Posterior cingulate gyrus (tissue), 11 donors: ENCODE measurements at regions not wholly inside any gene's neighbourhood (a gene's known extent, or its start where the extent isn't known, plus 50 kb on each side); places are given as distances from the start of the nearest gene placed in this dataset.

Experiments used
- DNase-seq, 10 donors: peaks; one replicate each; pipeline versions ENCODE4 v3.0.0 to v3.0.0-alpha.2; 2020 to 2021; ENCODE audit warnings: mixed read lengths in 3 of 10
- intact Hi-C: fragments of 100-400 bp; cut with DNase I; formaldehyde crosslinking; loops from one replicate; pipeline ENCODE4 v1.15.1; 2023

DNA sequence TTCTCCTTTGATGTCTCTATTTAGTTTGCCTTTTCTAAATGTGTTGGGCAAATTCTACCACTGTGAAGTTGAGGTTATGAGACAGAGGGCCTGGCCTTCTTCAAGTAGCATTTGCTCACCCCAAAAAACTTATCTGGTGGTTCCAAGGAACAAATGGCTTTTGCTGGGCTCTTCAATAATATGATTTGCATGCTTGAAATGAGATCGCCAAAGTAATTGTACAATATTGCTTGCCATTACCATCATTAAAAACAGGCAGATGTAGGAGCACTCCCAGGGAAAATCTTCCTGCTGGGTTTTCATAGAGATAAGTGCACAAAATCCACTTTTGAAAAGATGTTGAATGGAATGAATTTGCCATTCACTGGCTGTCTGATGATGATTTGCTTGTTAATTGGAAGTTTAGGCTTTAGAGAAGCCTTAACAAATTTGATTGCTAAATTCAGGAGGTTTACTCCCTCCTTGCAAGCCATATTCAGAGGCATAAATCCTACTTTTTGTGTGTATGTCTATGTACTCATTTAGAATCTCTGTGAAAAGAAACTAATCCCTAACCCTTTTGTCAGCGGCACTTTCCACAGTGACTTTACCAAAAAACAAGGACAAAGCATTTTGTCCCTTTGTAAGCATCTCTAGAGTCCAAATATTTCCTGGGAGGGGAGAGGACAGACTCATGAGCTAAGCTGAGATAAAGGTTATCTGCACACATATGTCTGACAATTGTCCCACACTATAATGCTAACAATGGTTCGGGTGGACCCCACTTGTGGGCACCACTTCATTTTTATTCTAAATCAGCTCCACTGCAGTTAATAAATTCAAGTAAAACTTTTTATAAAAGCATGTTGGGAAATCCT is 240.8 kb upstream of the PIK3C3 start:
- intact Hi-C loops: no loop called here
- DNase-seq: no peak

DNA sequence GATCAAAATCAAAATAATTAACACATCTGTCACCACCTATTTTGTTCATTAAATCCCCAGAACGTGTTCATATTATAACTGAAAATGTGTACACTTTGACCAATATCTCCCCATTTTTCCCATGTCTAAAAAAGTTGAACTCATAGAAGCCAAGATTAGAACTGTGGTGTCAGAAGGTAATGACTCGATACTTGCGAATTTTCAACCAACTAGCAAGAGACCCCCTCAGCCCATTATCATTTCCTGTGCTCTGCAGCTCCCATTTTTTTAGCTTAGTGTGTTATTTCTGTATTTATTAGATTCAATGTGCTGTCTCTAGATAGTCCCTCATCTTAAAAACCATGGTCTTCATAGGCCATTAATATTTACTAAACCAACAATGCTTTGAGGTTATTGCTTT is 248.7 kb upstream of the PIK3C3 start:
- intact Hi-C loops: no loop called here
- DNase-seq: no peak

DNA sequence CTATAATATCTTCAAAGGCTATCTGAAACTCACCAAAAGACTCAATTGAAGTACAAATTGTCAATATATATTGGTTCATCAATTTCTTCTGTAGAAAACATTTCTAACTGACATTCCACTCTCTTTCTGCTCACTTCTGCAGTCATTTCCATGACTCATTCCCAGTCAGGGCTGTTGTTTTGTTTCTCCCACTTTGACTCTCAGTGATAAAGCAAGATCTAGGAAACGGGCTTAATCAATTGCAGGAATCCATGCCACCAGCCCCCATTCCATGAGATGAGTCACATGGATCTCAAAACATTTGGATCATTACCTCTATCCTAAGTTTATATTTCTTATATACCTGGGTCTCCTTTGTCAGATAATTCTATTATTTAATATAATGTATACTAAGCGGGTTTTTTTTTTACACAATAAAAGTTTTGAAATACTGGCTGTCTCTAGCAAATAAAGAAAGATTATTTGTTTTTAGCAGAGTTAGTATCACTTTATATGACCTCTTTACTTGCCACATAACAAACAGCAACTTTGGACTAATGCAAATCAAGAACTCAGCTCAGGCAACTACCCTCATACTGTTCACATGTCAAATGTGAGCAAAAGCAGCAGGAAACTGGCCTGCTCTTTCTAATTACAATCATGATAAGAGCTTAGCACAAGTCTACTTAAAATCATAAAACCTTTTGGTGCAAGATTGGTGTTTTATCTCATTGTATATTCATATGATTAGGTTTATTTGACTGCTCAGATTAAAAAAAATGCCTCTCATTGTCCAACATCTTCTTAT is 251.1 kb upstream of the PIK3C3 start:
- no peak for DNase-seq
- intact Hi-C loops: no loop called here

DNA sequence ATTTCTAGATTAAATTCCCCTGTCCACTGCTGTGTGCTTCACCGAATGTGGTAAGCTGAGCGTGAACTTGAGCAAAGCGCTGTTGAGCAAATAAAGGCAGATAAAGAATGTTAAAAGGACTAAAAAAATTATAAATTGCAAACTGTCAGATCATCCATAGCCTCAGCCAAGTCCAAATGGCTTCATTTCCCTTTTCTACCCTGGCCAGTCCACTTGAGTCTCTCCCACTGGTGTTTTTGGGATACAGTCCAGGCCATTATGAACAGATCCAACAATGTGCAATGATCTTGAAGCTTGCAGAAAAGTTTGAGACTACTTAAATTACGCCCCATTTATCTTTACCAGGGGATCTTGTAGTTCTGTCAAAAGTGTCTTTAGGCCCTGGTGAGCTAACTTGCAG is 254.6 kb upstream of the PIK3C3 start:
- intact Hi-C loops: no loop called here
- DNase-seq: no peak

DNA sequence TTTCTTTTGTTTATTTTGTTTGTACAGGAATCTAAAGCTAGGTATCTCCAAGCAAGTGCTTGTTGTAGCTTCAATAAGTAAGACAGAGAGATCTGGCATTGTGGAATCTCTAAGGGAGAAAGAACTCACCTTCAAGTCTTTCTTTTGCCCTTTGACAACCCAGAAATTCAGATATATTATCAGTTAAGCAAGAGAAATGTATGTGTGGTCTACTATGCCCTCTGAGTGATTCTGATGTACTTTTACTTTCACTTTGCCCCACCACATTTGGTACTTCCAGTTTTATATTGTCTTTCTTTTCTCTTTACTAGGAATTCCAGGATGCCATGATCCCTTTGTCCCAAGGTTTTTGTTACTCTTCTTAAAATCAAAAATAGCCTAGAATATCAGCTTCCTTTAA is 259.6 kb upstream of the PIK3C3 start:
- intact Hi-C loops: no loop called here
- DNase-seq: no peak

DNA sequence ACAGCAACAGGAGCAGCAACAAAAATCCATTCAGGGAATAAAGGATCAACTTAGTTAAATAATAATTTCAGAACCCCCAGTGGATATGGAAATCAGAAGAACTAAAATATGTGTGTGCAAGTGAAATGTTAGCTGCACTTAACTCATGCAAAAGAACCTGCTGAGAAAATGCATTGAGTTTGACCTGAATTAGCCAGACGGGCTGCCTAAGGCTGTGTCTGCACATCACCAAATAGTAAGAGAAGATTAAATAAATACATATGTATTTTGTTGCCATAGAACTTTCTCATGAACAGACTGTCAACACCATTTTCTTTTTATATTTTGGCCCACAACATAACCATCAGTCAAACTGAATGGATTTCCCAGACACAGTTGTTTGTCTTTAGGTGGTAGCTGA is 262.0 kb upstream of the PIK3C3 start:
- intact Hi-C loops: no loop called here
- DNase-seq: no peak

DNA sequence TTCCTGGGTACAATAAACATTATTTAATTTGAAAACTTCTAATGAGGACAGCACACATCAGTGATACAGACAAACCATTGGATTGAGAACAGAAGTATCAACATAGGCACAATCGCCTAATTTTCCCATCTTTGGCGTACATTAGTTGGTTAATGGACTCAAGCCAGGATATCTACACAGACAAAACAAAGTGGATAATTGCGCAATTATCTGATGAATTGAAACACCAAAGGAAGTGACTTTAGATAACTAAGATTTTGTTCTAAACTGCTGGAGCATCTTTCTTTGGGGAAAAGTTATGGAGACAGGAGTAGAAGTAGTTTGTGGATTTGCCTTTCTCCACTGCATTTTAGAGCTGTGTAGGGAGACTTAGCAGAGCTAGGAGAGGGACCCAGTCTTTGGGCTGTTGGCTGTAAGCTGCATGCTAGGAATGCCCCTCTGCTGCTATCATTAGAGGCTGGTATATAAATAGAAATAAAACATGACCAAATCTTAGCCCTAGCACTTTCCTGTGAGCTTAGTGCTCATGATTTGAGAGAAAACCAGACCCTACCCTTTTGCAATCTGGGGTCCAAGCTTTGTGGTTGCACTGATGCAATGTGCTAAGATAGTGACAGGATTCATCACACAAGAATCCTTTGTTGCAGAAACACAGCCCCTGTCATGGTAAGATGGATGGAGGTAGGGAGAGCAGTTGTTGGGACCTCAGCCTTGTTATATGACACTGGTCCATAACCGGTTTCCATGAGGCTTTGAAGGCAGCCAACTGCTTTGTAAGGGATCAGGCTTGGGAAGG is 264.5 kb upstream of the PIK3C3 start:
- no peak for DNase-seq
- intact Hi-C loops: no loop called here

DNA sequence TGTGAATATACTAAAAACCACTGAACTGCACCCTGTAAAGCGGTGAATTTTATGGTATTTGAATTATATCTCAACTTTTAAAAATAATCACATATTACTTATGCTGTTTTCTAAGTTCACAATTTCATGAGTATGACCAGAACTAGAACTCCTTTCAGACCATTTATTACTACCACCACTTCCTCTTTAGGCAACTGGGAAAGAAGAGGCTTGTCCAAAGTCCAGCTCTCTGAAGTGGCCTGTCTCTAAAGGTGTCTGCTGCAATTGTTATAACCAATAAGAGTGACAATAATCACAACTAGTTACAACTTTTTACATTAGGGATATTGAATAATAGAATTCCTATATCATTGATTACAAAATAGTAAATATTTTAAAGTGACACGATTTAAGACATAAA is 267.9 kb upstream of the PIK3C3 start:
- intact Hi-C loops: no loop called here
- DNase-seq: no peak

DNA sequence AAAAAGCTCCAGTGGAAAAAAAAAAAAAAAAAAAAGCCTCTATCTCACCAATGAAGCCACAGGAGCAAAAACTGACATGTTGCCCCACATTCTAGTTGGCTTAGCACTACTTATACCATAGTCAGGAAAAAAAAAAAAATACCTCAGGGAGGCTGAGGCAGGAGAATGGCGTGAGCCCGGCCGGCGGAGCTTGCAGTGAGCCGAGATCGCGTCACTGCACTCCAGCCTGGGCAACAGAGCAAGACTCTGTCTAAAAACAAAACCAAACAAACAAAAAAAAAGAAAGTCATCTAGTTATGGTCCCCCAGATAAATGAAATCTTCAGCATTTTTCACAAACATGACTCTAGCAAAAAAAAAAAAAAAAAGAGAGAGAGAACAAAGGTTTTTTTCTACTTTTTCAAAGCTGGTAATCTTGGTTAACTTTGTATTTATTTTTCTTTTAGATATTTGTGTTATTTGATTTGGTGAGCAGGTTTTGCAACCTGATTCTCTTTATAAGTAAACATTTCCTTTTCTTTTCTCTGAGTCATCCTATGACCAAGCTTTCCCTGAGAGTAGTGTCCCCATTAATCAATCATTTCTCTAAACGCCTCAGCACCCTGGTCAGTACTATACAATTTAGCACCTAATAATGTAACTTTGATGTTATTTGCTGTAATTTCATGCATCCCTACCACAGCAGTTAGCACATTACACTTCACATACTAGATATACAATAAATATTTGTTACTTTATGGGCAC is 273.7 kb upstream of the PIK3C3 start:
- peak in 1 of 10 donors; percentile 64 for DNase-seq
- intact Hi-C loops: no loop called here

DNA sequence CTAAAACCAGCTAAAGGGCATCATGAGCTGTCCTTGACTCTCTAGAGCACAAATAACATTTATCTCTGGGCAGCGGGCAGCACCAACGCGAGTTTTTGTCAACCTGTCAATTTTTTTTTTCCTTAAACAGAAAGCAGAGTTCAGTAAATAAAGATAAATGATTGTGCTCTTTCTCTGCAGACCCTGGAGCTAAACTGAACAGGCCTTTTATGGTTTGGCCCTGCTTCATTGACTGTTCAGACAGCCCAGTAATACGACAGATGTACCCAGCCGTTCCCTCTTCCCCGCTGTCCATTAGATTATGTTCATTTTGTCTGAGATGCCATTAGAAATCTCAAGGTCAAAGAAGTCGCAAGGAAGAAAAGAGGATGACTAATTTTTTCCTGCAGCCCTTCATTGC is 280.5 kb upstream of the PIK3C3 start:
- no peak for DNase-seq
- intact Hi-C loops: no loop called here

DNA sequence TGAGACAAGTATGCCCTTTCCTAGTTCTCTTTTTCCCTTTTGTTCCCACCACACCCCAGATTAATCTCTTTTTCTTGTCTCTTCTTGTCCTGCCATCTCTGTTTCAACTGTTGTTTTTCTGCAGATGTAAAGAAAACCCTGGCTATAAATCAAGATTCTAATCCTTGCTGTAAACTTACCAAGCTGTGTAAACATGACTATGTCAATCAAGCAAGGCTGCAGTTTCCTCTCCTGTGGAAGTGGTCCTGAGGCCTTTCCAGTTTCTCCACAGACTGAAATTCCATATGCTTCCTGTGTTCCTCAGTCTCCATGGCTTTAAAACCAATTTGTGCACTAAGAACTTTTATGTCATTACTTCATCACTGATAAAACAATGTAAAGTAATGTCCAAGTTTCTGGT is 288.8 kb upstream of the PIK3C3 start:
- no peak for DNase-seq

DNA sequence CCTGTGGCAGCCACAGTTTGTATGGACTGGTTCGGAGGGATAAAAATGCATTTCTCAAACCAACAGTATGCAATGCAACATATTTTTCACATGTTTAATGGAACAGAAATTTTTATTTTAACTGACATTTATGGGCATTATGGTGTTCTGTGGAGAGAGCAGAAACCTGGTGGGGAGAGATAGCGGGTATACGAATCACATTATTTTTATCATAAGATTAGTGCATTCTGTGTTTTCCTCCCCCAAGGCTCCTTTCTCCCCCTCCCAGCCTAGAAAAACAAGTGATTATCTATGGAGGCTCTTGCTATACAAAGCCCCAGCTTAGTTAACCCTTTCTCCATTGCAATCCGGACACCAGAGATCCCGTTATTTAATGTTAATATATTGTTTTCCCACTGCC is 289.8 kb upstream of the PIK3C3 start:
- intact Hi-C loops: no loop called here
- DNase-seq: no peak

More for the DNA sequence above, 288.8 kb upstream of the PIK3C3 start:
- intact Hi-C loops: no loop called here

DNA sequence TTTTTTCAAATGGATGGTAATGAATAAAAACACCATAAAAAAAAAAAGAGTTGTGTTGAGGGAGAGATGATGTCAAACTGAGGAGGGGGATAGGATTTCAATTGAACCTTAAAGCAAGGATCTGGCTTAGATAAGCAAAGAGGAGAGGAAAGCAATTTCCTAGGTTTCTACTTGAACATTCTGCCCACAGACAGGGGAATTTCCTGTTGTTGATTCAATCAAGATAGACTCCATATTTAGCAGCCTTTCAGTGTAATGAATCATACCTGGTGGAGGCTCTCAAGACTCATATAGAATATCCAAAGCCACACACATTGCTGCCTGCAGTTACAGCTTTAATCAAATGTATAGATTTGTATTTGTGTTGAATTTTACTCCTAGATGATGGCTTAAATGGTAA is 294.4 kb upstream of the PIK3C3 start:
- no peak for DNase-seq
- intact Hi-C loops: no loop called here

DNA sequence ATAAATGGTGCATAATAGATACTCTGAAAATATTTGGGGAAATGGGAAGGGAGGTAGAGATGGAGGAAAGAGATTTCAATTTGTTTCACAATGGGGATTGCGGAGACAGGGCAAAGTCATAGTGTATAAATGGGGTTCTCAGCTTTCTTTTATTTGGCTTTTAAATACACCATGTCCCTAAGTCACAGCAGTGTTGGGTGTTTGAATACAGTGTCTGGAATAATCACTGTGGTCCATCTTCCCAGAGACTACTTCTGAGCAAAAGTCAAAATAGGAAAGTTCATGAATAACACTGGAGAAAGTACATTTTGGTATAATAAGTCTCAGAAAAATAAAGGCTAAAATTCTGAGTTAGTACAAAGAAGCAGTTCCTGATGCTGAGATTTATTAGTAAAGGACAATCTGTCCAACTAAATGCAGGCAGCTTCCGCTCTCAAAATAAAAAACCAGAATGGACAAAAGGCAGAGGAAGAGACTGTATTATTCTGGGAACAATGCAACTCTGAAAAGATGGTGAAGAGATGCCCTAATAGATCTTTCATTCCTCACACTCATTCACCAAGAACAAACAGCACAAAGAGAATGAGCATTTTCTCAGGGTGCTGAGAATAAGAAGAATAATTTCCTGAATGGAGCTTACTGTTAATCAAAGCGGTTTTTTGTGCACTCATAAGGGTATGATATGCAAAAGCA is 295.4 kb upstream of the PIK3C3 start:
- no peak for DNase-seq
- intact Hi-C loops: no loop called here

DNA sequence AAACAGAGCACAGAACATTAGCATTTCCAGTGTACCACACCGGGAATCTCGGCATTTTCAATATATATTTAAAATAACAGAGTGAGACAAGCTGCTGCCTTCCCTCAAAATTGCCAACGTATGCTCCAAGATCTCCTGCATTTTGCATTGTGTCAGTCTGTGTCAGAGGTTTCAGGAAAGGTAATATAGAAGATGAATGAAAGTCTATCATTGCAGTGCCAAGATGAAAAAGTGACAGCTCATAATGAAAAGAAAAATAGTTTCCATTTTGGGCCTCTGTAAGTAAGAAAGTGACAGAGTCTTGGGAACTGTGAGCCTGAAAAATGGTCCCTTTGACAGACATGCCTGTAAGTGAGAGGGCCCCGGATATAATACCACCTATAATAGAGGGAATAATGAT is 297.8 kb upstream of the PIK3C3 start:
- no peak for DNase-seq
- intact Hi-C loops: no loop called here

DNA sequence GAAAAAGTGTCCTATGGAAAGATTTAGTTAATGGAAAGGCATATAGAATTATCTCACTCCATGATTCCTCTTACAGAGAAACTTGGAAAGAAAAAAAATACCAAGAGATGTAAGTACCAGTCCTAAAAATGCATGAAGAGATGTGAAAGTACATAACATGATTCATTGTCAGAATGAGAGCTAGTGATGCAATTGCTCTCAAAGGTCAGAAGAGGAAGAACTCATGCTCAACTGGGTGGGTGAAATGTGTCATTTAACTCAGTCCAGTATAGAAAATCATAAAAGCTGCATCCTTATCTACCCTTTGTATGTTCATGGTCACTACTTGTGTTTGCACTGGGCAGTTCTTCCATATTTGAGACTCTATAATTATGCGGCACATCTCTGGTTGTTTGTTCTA is 300.0 kb upstream of the PIK3C3 start:
- no peak for DNase-seq
- intact Hi-C loops: no loop called here

DNA sequence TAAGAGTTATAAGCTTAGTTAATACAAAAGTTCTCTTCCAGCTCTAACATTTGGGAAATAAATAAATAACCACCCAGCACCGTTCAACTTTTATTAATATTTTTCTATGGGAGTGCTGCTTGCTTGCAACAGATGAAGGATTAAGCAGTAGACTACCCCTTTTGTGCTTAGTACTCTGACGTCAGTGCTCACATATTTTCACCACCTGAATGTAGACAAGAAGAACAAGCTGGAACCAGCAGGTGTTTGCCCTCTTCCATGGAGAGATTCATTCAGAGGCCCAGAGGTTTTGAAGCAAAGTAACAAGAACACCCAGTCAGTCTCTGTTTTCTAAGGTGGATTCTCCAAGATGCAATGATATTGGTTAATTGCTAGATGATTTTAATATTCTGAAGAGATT is 307.1 kb upstream of the PIK3C3 start:
- intact Hi-C loops: no loop called here
- DNase-seq: no peak

DNA sequence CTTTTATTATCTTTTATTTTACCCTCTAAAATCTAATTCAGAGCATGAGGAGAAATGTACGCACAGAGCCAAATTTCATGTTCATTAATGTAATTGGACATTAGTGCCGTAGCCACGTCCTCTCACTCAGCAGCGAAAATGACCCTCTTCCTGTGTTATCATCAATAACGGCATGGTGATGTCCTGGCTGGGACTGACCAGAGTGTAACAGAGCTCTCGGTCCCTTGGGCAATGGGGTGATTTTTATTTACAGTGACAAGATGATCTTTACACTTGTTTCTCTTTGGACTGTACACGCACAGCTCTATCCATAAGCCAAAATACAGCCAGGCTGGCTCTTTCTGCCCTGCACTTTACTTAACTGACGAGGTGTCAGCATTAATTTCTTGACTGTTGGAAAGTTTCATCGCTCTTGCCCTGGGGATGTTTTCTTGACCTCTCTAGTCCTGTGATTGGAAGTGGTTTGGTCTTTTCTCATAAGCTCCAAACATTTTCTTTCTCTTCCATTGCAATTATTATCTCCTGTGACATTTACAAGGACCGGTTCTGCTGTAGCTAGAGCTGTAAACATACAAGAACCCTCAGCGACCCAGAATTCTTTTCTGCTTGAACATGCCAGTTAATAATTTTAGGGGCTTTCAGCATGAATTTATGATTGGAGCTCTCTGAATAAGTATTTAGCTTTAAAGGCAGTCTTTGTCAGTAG is 308.0 kb upstream of the PIK3C3 start:
- intact Hi-C loops: no loop called here
- DNase-seq: no peak

DNA sequence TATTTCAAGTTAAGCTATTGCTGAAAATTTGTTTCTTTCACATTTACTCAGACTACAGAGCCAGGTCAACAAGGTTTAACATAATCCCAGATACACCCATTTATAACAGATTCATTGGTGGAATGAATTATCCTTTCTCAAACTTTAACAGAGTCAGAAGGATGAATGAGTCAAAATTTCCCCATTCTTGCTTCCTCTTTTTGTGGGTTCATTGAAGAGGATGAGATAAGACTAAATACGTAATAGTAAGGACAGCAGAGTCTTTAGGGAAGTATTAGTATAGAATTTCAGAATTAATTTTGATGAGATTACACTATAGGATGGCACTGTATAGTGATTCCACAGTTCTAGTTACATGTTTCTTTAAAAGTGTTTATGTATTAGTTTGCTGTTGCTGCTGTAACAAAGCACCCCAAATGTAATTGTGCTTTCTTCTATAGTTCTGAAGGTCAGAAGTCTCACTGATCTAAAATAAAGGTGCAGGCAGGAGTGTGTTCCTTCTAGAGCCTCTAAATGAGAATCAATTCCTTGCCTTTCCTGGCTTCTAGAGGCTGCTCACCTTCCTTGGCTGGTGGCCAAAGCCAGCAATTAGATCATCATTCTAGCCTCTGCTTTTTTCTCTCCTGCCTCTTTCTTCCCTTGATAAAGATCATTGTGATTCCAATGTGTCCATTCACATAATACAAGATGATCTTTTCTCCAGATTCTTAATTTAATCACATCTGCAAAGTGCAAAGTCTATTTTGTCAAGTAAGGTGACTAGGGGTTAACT is 309.3 kb upstream of the PIK3C3 start:
- intact Hi-C loops: no loop called here
- no peak for DNase-seq
